Nucleus accumbens (tissue), 56 donors: ENCODE measurements at regions not wholly inside any gene's neighbourhood (a gene's known extent, or its start where the extent isn't known, plus 50 kb on each side); places are given as distances from the start of the nearest gene placed in this dataset.
"Not testable (repeated sequence)": the region's sequence is repeated elsewhere in the genome, so short reads cannot be mapped to it uniquely, and the experiment has no call there.

ENCODE experiments used
- DNase-seq, 56 donors: peaks; one replicate each; lab custom pipeline; 2025; lab: John Stamatoyannopoulos, UW

- DNase-seq = no peak
Observed at GRCh38 chr14:44453433-44454171, 53.5 kb downstream of the FSCB start.

GRCh38 chr14:44450232-44450631 lies 56.9 kb downstream of the FSCB start:
- not testable (repeated sequence) for DNase-seq

DNA sequence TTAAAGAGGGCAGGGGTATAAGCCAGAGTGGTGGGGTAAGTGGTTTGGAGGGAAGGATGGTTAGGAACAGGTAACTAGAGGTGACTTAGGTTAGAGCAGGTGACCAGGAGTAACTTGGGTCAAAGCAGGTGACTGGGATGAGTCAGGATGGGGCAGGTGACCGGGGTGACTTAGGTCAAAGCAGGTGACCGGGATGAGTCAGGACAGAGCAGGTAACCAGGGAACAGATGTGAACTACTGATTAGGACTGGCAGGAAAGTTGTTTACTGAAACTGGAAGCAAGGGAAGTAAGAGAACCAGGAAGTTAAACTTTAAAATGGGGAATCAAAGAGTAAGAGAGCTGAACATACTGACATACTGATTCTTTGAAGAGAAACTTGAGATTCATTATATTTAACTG lies 57.4 kb downstream of the FSCB start:
- DNase-seq = no peak

DNA sequence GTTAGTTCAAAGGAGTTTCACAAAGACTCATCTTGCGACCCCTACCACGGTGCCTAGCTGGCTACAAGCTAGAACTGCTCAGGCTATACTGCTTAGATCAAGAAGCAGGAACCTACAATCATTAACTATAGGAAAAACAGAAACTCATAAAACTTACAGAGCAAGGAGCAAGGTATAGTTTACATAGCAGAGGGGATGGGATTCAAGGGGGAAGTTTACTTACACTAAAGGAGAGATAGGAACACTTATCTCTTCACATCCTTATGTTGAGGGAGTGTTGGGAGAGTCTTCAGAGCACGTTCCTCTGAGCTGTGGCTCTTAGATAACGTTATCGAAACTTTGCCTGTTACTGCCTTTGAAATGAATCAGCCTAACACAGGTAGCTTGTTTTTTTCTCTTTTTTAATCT lies 58.1 kb downstream of the FSCB start:
- no peak for DNase-seq

- no peak for DNase-seq
Observed at GRCh38 chr14:44446965-44447364, 60.1 kb downstream of the FSCB start.

DNA sequence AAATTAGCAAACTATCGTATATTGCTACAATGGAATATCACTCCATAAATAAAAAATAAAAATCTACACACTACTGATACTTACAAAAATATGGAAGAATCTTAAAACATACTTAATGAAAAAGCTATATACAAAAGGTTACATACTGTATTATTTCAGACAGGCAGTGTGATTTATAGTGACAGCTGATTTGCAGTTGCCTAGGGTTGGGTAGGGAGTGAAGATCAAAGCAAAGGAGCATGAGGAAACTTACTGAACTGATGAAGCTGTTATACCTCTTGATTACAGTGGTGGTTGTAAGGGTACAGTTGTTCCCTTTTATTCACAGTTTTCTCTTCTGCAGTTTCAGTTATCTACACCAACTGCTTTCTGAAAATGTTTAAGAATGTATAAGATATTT lies 62.6 kb downstream of the FSCB start:
- no peak for DNase-seq

GRCh38 chr14:44438936-44439335 lies 68.1 kb downstream of the FSCB start:
- DNase-seq = no peak

DNA sequence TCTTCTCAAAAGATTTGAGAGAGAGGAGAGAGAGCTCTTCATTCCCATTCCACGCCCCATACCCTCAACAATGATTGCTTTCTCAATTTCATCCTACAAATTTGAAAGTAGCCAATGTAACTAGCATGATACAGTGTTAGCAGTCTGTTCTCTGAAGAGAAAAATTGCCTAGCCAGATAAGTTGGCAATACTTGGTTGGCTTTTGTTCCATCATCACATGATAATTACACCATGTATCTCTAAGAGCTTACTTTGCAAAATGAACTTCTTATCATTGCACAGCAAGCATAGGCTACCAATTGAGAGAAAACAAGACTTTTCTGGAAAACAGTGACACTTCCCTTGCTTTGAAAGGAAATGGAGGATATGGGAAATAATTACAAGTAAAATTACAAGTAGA lies 68.9 kb downstream of the FSCB start:
- DNase-seq = no peak

- no peak for DNase-seq
Observed at GRCh38 chr14:44436458-44436857, 70.6 kb downstream of the FSCB start.

DNA sequence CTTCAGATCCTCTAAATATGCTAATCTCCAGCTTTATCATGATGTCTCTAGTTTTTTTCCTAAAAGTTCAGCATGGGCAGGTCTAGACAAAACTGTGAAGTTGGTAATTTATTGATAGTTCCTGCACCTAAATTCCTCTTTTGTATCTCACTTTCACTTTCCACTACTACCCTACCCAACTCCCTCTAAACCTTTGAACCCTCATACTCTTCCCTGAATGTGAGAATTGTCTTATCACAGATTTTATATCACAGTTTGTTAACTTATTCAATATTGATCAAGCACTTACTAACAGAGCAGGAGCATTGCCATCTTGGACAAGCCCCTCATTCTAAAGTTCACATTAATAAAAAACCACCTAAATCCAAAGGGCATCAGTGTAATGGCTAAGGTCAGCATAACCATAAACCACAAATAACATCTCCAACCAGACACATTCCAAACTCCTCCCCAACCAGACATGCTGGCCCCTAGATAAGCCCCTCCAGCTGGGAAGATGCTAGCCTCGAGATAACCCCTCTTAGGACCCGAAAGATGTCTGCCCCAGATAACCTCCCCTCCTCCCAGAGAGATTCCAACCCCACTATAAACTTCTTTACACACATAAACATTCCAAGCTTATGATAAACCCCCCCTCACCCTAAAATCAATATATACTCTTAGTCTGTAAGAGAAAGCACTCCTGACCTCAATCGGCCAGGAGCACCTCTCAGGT lies 78.7 kb downstream of the FSCB start:
- DNase-seq = no peak

DNA sequence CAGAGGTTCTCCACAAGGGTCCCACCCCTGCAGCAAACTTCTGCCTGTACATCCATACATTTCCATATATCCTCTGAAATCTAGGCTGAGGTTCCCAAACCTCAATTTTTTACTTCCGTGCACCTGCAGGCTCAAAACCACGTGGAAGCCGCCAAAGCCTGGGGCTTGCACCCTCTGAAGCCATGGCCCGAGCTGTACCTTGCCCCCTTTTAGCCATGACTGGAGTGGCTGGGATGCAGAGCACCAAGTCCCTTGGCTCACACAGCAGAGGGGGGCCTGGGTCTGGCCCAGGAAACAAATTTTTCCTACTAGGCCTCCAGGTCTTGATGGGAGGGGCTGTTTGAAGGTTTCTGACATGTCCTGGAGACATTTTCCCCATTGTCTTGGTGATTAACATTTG lies 84.4 kb downstream of the FSCB start:
- no peak for DNase-seq

GRCh38 chr14:44420226-44420625 lies 86.9 kb downstream of the FSCB start:
- DNase-seq = no peak

- no peak for DNase-seq
Observed at GRCh38 chr14:44418856-44419255, 88.2 kb downstream of the FSCB start.

DNA sequence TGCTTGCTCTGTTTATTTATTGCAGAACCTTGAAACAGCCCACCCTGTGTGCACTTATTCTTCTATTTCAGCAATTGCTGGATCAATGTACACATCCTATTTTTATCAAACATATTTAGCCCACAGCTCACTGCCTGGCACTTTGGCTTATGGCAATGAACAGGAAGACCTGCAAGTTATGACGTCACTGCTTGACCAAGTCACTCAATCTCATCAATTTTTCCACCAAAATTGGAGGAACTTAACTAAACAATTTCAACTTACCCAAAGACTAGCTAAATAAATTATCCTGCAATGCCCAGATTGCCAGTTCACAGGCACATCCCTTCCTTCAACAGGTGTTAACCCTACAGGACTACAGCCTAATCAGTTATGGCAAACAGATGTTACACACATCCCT lies 89.3 kb downstream of the FSCB start:
- DNase-seq = no peak

GRCh38 chr14:44414646-44415045 lies 92.4 kb downstream of the FSCB start:
- DNase-seq = no peak

GRCh38 chr14:44412858-44413569 lies 94.1 kb downstream of the FSCB start:
- DNase-seq = no peak

DNA sequence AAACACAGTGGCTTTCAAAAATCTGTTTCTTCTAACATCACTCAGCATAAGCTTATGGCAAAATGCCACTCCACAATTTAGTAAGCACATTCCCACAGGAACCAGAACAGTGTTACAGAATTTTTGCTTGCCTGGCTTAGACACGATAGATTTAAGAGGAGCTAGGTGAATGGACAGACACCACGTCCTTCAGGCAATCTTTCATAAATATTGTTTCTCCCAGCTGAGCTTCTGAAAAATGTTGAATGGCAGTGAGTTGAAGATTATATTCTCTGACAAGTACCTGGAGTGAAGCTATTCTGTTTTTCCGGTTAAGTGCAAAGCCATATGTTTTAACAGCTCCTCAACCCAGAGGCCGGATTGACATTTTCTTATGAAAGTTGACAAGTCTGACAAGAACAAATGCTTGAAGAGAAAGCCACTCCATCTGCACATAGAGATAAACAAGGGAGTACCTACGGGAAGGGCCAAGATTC lies 102.0 kb downstream of the FSCB start:
- DNase-seq = no peak

- no peak for DNase-seq
Observed at GRCh38 chr14:44404599-44404998, 102.5 kb downstream of the FSCB start.

GRCh38 chr14:44404036-44404435 lies 103.0 kb downstream of the FSCB start:
- no peak for DNase-seq

DNA sequence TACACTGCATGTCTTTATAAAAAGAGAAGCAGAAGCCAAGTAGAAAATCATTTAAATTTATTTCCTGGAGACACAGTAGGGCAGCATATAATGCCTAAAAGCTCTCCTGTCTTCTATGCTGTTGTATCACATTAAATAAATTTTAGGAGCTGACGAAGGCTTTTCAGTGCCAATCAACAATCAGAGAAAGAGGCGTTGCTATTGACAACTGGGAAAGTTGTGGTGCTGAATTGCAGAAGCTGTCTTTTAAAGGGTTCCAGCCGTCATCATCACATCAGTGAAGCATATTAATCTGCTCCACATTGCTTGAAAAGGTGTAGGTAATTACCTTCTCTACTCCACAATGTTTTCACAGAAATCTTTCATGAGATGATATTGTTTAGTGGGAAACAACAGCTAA lies 103.9 kb downstream of the FSCB start:
- DNase-seq = no peak

GRCh38 chr14:44396226-44396625 lies 110.9 kb downstream of the FSCB start:
- DNase-seq = no peak

DNA sequence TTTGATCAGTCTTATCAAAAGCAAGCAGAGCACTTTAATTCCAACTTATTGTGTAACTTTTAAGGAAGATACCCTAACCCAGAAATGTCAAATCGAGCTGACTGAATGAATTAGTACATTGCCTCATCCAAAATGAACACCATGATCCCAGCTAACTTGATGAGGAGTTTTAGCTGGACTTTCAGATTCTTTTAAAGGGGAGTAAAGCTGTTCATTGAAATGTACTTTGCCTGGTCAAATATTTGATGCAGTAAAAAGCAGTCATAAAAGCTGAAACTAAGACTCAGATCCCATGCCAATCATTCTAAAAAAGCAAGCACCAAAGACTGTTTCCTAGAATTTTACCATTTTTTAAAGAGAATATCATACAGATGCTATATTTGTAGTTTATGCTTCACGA lies 114.1 kb downstream of the FSCB start:
- no peak for DNase-seq
